Umbilical cord (tissue), 1 donor: ENCODE measurements at regions not wholly inside any gene's neighbourhood (a gene's known extent, or its start where the extent isn't known, plus 50 kb on each side); places are given as distances from the start of the nearest gene placed in this dataset.
"Not testable (repeated sequence)": the region's sequence is repeated elsewhere in the genome, so short reads cannot be mapped to it uniquely, and the experiment has no call there.

Experiments
- DNase-seq: peaks from one replicate; pipeline ENCODE4 v3.0.0-alpha.2; 2015; ENCODE audit warnings: low spot score

GRCh38 chr5:166117072-166118066 lies 2174.1 kb upstream of the WWC1 start:
- no peak for DNase-seq

GRCh38 chr5:166119506-166119905 lies 2171.9 kb upstream of the WWC1 start:
- DNase-seq, result no peak

- DNase-seq, result peak; percentile 17
Observed at GRCh38 chr5:166123717-166124116, 2167.7 kb upstream of the WWC1 start.

- no peak for DNase-seq
Observed at GRCh38 chr5:166127766-166128570, 2163.5 kb upstream of the WWC1 start.

- not testable (repeated sequence) for DNase-seq
Observed at GRCh38 chr5:166145107-166145506, 2146.3 kb upstream of the WWC1 start.

- DNase-seq, result no peak
Observed at GRCh38 chr5:166163996-166164610, 2127.3 kb upstream of the WWC1 start.

- DNase-seq, result peak; percentile 33
Observed at GRCh38 chr5:166165596-166165995, 2125.8 kb upstream of the WWC1 start.

- DNase-seq, result no peak
Observed at GRCh38 chr5:166166071-166166470, 2125.4 kb upstream of the WWC1 start.

GRCh38 chr5:166172597-166172996 lies 2118.8 kb upstream of the WWC1 start:
- DNase-seq, result no peak

GRCh38 chr5:166178411-166179080 lies 2112.9 kb upstream of the WWC1 start:
- DNase-seq, result peak; percentile 22

GRCh38 chr5:166185185-166185584 lies 2106.3 kb upstream of the WWC1 start:
- DNase-seq, result no peak

GRCh38 chr5:166188501-166189325 lies 2102.7 kb upstream of the WWC1 start:
- no peak for DNase-seq

- peak; percentile 86 for DNase-seq
Observed at GRCh38 chr5:166192696-166193095, 2098.7 kb upstream of the WWC1 start.

GRCh38 chr5:166195981-166196380 lies 2095.5 kb upstream of the WWC1 start:
- DNase-seq, result no peak

- no peak for DNase-seq
Observed at GRCh38 chr5:166200532-166200931, 2090.9 kb upstream of the WWC1 start.

GRCh38 chr5:166211640-166212039 lies 2079.8 kb upstream of the WWC1 start:
- no peak for DNase-seq

- no peak for DNase-seq
Observed at GRCh38 chr5:166236327-166236726, 2055.1 kb upstream of the WWC1 start.

GRCh38 chr5:166240705-166241104 lies 2050.7 kb upstream of the WWC1 start:
- DNase-seq, result no peak

- peak; percentile 81 for DNase-seq
Observed at GRCh38 chr5:166245556-166245955, 2045.9 kb upstream of the WWC1 start.

GRCh38 chr5:166251786-166252185 lies 2039.7 kb upstream of the WWC1 start:
- DNase-seq, result peak; percentile 22

- no peak for DNase-seq
Observed at GRCh38 chr5:166257661-166258060, 2033.8 kb upstream of the WWC1 start.
